ENCODE measurements at regions not wholly inside any gene's neighbourhood (a gene's known extent, or its start where the extent isn't known, plus 50 kb on each side); places are given as distances from the start of the nearest gene placed in this dataset.

DNA sequence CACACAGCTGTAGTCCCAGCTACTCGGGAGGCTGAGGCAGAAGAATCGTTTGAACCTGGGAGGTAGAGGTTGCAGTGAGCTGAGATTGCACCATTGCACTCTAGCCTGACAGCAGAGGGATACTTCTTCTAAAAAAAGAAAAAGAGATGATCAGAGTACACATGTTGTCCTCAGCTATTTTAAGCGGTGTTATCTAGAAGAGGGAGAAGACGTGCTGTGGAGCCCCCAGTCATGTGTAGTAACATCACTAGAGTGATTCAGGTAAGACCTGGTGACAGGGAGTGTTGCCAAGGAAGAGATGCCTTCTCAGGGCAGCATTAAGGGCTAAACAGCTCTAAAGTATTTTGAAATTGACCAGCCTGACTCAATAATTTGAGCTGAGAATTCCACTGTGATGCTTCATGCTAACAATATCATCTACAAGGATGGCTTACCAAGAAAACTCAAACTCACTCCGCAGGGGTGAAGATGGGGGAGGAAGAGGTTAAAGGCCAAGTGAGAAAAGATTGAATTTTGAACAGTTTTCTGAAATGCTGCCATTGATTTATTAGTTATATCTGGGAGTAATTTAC, 97.4 kb downstream of the KLF6 start:
- TF ChIP-seq, protein P1, sequence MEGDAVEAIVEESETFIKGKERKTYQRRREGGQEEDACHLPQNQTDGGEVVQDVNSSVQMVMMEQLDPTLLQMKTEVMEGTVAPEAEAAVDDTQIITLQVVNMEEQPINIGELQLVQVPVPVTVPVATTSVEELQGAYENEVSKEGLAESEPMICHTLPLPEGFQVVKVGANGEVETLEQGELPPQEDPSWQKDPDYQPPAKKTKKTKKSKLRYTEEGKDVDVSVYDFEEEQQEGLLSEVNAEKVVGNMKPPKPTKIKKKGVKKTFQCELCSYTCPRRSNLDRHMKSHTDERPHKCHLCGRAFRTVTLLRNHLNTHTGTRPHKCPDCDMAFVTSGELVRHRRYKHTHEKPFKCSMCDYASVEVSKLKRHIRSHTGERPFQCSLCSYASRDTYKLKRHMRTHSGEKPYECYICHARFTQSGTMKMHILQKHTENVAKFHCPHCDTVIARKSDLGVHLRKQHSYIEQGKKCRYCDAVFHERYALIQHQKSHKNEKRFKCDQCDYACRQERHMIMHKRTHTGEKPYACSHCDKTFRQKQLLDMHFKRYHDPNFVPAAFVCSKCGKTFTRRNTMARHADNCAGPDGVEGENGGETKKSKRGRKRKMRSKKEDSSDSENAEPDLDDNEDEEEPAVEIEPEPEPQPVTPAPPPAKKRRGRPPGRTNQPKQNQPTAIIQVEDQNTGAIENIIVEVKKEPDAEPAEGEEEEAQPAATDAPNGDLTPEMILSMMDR (IDR thresholded peaks at IDR 0.05), result no peak
- TF ChIP-seq POLR2A (IDR thresholded peaks at IDR 0.05), result no peak

All from right lobe of liver (tissue), 4 donors.